Mammary epithelial cell (primary cell): ENCODE measurements at regions not wholly inside any gene's neighbourhood (a gene's known extent, or its start where the extent isn't known, plus 50 kb on each side); places are given as distances from the start of the nearest gene placed in this dataset.

Experiments
- CTCF ChIP-seq, 2 donors: IDR thresholded peaks in 1 of 2; conservative IDR thresholded peaks in 1 of 2; 2 replicates each; pipeline ENCODE4 v1.5.1; 2011 to 2012; ENCODE audit warnings: inconsistent platforms in 2 of 2, low read length in 2 of 2, mild to moderate bottlenecking in 2 of 2, control low read depth in 1 of 2, low read depth in 1 of 2; ENCODE audit not compliant: insufficient read depth in 1 of 2; ENCODE audit errors: extremely low read depth in 1 of 2
- EZH2 ChIP-seq: IDR thresholded peaks from 2 replicates; pipeline ENCODE4 v1.6.1; 2012; ENCODE audit warnings: low read length, inconsistent platforms, borderline replicate concordance

GRCh38 chr2:30310955-30311354, 79.6 kb downstream of the LBH start:
- no peak for TF ChIP-seq EZH2
- no peak for TF ChIP-seq CTCF (conservative IDR thresholded peaks at IDR 0.05 in 1 of 2, IDR thresholded peaks at IDR 0.05 in 1 of 2; ENCODE audit: extremely low read depth in 1 of 2, insufficient read depth in 1 of 2, low read depth in 1 of 2, low read length in 2 of 2)
